HG02571 (cell line): ENCODE measurements at regions not wholly inside any gene's neighbourhood (a gene's known extent, or its start where the extent isn't known, plus 50 kb on each side); places are given as distances from the start of the nearest gene placed in this dataset.
"Not testable (repeated sequence)": the region's sequence is repeated elsewhere in the genome, so short reads cannot be mapped to it uniquely, and the experiment has no call there.

ENCODE experiments used
- ATAC-seq: cut with Tn5 transposase; IDR thresholded peaks from one replicate; pipeline ENCODE4 v1.9.1; 2021; ENCODE audit warnings: mild to moderate bottlenecking, moderate library complexity; ENCODE audit not compliant: unreplicated experiment

DNA sequence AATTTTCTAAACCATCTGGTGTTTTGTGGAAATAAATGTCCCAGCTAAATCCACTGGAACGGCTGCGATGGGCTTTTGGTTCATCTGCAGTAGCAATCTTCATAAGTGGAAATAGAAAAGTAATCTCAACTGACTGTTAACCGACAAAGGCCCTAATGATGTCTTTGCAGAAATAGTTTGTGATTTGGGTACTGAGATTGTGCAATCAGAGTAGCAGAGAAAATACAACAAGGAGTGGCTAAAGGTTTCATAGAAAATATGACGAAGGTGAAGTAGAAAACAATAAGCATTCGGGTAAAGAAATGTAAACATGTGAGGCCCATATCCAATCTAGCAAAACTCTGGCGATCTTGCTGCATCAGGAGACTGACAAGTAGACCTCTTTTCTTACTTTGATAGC, 262.6 kb upstream of the MCTP2 start:
- no peak for ATAC-seq

DNA sequence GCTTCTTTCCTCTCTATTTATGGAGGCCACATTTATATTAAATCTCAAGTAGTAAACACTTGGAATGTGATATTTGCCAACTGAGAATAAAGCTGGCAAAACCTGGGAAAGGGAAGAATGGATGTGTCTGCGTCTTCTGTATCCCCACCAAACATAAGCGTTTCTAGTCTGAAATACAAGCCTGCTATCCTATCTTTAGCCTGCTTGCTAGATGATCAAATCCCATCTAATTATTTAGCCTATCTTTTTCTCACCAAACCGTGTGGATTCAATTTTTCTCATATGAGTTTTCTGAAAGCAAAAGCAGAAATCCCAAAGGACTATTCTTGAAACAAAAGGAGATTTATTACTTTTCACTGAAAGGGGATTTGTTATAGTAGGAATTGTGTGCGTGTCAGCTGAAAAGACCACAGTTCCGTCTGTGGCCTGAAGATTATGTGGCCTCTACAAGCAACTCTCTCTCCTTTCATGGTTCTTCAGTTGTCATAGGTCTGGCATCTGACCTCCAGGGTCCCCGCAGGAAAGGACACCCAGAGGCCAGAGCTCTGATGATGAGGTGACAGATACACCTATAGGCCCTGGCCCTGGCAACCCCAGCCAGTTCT, 266.0 kb upstream of the MCTP2 start:
- no peak for ATAC-seq

DNA sequence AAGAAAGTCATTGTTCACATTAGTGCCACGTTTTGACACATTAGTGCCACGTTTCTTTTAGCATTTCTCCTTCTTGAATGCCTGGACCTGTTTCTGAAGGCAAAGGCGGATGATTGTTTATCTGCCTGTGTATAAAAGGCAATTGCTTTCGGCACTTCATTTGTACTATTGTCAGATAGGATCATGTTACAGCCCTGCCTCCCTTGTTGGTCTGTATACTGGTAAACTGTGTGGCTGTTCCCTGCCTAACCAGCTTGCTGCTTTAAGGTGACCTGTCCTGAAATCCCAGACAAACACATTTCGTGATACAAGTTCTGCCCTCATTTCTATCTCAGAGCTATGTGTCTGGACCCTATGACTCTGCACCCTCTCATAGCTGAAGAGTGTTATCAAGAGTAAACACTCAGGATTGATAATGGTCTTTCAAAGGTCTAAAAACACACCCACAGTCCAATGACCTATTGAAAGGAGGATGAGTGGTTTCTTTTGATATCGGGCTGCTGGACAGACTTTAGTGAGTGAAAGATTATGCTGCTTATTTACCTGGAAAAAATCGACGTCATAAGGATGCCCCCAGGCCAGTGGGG, 276.3 kb upstream of the MCTP2 start:
- no peak for ATAC-seq

DNA sequence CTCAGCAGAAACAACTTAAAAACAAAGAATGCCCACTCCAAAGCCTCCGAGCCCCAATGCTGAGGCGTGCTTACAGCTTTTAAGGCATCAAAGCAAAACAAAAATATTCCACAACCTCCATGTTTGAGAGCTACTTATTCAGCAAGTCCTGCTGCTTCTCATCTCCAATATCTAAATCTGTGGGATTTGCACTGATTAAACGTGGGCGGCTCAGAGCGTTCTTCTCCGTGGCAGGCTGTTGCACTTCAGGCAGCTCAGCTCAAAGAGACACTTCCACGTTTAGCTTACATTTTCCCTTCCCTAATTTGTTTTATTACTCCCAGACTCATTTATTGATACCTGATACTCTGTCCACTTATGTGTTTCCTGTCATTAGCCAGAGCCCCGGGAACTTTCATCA, 282.6 kb upstream of the MCTP2 start:
- no peak for ATAC-seq

DNA sequence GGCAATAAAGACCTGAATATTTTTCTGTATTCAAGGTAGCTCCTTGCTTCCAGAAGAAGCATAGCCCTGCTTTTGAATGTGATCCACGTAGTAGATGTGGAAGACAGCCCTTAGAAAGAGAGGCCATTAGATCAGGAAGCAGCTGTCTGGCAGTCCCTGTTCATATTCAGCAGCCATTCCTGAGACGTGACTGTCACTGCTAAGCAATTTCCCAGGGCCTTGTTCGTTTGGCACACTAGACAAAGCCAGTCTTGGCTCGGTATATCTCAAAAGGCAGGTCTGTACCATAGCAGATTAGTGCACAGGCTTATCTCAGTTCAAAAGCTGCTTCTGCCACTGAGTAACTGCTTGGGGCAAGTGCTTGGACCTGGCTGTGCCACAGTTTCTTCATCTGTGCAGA, 287.8 kb upstream of the MCTP2 start:
- ATAC-seq, result no peak

DNA sequence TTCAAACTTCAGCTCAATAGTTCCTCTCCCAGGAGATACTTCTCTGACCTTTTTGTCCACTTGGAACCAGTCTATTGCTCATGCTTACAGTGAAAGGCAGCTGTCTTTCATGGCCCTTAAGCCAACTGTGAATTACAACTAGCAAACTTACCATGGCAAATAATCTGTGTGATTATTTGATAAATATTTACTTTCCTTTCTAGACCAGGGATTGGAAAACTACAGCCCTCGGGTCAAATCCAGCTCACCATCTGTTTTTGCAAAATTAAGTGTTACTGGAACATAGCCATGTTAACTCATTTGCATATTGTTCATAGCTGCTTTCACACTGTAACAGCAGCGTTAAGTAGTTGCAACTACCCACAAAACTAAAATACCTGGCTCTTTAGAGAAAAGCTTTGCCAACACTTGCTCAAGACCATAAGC, 289.1 kb upstream of the MCTP2 start:
- ATAC-seq, result no peak

DNA sequence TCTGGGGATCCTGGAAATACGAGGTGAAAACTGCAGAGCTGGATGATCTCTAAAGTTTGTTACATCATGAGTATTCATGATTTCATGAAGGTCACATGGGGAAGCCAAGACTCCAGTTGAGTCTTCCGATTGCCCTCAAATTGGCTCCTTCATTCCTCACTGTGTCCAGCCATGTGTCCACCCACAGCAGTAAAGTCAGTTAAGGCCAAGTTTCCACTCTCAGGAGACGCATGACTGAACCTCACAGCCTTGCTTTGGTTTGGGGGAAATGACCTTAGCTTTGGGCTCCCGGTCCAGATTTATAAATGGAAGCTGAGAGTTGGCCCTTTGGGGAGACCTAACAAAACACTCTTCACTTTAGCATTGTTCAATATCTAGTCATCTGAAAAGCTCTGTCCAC, 289.7 kb upstream of the MCTP2 start:
- no peak for ATAC-seq

DNA sequence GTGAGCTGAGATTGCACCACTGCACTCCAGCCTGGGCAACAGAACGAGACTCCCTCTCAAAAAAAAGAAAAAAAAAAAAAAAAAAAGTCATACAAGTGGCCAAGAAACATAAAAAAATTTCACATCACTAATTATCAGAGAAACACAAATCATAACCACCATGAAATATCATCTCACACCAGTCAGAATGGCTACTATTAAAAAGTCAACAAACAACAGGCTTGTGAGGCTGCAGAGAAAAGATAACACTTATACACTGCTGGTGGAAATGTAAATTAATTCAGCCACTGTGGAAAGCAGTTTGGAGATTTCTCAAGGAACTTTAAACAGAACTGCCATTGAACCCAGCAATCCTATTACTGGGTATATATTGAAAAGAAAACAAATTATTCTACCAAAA, 291.1 kb upstream of the MCTP2 start:
- no peak for ATAC-seq

DNA sequence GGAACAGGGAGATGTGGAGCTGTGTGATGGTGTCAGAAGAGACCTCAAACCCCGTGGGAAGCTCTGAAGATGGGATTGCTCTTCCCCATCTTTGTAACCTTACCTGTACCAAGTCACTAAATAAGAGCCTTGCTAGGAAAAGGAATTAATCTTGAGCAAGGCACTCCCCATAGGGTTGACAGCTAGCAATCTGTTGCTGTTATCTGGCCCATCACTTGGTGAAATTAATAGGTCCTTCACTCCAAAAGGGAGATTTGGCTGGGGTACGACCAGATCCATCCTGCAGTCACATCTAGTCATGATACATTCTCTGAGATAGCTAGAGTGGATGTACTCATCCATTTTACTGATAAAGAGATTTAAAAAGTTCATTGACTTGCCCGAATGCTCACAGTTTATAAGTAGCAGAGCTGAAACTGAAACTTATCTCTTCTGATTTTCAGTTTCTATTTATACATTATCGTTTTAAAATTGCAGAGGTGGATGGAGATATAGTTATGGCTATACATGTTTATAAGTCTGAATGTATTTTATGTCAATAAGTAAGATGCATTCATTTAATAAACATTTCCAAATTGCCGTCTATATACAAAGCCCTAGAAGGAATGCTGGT, 299.1 kb upstream of the MCTP2 start:
- ATAC-seq, result no peak

DNA sequence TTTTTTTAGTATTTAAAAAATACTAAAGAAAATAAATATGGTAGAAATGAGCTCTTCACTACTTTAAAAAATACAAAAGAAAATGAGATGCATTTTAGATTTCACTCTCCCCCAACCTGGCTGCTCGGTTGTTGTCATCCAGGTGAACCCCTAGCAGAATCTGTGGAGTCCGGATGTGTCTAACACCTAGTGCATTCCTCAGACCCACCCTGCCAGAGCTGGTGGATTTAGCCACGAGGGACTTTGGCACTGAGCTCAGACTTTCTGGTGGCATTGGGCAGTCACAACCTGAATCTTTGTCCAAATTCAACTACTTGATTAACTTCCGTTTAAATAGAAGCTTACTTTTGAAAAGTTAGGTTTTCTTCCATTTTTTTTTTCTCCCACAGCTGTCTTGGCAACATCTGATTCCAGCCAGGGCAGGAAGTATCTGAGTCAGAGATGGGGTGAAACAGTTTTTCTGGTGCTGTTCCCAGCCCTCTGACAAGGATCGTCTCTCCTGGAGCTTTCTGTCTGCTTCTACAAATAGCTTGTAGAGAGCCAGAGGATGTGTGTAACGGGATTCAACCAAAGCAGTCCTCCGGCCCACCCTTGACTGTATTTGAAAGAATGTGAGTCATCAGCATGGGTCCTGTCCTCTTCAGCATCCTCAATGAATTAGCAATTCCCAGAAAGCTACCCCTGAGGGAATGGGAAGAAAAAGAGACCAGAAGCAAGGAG, 301.8 kb upstream of the MCTP2 start:
- no peak for ATAC-seq

DNA sequence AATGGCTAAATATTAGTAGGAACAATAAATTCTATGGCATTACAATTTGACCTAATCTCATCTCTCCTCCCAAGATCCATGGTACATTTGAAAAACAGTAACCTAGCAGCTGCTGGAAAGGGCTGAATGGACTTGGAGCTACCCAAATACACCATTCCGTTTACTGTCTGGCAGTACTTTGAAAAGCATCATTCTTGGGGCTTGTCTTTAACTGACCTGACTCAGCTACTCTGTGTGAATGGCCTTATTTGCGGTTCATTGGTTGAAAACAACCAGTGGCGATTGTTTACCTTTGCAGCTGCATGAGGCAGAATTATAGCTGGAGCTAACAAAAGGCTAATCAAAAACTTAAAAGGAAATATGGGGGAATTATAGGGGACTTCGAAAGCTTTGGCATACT, 311.2 kb upstream of the MCTP2 start:
- ATAC-seq, result no peak

DNA sequence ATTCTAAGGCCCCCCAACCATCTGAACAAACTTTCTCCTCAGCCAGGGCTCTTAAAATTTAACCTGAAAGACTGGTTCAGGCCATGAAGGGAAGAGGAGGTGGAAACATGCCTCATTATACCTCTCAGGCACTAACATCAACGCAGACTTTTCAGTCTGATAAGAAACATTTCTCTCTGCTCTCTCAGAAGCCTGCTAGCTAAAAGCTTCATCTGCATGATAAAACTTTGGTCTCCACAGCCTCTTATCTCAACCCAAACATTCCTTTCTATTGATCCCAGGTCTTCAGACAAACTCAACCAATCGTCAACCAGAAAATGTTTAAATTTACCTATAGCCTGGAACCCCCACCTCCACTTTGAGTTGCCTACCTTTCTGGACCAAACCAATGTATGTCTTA, 312.6 kb upstream of the MCTP2 start:
- not testable (repeated sequence) for ATAC-seq

DNA sequence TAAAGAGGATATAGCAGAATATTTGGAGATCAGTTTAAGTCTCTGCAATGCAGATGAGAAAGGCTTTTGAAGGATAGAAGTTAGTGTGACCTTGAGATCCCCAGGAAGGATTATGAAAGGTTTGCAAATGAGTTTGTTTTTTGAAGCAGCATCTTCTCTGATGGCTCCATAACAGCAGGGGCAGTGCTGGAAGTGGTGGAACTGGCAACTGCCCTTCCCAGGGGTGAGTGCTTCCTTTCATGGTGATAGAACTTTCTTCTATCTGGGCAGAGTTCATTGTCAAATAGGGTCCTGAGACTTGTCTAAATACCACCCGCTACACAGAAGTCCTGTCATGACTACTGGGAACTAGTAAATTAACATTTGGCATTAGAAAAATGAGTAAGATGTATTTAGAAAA, 314.2 kb upstream of the MCTP2 start:
- no peak for ATAC-seq

DNA sequence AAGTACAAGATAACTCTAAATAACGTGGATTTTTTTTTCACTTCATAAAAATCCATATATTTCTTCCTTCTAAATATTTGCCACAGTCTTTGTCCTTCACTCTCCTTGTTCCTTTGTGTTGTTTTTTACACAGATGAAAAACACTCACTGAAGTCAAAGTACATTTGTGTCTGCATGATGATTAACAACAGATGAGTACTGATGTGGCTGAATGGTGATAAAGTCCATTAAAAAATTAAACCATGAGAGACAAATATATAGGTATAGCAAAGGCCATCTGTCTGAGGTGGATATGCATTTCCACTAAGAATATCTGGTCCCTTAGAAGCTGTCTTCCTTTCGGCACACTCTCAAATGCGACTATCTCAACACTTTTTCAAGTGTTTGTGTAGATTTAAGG, 317.5 kb upstream of the MCTP2 start:
- no peak for ATAC-seq

DNA sequence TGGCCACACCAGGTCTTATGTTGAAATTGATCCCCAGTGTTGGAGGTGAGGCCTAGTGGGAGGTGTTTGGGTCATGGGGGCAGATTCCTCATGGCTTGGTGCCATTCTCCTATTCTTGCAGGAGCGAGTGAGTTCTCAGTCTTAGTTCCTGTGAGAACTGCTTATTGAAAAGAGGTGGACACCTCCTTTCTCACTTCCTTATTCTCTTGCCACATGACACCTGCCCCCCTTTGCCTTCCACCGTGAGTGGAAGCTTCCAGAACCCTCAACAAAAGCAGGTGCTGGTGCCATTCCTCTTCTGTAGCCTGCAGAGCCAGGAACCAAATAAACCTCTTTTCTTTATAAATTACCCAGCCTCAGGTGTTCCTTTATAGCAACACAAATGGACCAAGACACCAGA, 318.1 kb upstream of the MCTP2 start:
- no peak for ATAC-seq

DNA sequence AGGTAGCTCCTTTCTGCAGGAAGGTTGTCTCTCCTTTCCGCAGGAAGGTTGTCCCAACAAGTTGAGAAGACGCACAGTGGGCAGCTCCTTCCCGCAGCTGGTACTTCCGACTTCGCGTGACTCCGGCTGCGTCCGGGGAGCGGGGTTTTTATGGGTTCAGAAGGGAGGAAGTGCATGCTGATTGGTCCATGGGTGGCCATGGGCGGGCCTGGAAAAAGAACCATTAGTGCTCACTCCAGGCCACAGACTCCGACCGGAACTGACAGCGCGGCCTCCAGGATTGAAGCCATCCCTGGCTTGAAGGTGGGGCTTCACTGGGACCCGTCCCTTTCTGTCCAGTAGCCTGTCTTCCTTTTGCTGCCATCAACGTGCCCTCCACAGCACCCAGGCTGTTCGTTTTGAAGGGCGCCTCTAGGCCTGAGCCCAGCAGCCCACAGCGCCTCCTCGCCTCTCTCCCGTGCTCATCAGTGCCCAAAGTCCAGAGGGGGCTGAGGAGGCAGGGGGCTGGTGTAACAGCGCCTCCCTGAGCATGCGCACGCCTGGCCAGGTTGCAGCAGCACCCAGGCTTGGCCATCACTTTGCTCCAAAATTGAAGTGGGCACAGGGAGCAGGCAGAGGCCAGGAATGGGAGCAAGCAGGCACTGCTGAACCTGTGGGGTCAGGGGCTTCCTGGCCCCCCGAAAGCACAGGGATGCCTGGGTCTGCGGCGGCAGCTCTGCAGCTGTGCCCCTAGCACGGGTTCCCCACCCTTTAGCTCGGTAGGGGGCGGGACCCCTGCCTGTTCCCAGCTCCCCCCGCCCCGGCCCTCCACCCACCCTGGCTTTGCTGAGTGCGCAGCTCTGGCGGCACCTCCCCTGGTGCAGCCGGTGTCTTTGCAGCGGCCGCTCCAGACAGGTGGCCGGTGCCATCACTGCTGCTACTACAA, 330.6 kb upstream of the MCTP2 start:
- no peak for ATAC-seq

DNA sequence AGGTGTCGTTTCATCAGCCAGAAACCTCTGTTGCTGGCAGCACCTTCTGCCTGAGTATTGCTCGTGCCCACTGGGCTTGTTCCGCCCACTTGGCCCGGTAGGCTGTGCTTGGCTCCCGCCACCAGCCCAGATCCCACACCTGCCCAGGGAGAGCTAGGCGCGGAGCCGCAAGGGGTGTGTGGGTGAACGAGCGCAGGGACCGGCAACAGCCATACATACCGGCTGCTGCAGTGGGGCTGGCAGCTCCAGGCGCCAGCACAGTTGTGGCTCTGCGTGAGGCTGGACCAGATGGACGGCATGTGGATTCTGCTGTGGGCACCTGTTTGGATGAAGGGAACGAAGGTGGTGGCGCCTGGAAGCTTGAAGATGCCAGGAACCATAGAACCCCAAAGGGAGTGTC, 331.5 kb upstream of the MCTP2 start:
- ATAC-seq, result no peak

DNA sequence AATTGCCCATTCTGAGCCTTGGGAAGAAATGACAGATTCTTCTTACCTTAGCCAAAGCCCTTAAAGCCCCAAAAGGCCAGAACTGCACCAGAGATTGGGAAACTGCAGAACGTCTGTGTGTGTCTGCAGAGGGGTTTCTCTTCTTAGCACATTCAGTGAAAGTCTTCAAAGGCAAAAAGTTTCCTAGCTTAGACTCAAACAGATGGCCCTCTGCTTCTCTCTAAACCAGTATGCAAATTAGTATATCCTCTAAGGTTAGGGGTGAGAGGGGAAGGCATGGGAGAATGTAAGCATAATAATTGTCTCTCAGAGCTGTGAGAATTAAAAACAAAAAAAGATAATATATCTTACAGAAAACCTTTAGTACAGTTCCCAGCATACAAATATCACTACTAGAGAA, 334.0 kb upstream of the MCTP2 start:
- ATAC-seq, result no peak

DNA sequence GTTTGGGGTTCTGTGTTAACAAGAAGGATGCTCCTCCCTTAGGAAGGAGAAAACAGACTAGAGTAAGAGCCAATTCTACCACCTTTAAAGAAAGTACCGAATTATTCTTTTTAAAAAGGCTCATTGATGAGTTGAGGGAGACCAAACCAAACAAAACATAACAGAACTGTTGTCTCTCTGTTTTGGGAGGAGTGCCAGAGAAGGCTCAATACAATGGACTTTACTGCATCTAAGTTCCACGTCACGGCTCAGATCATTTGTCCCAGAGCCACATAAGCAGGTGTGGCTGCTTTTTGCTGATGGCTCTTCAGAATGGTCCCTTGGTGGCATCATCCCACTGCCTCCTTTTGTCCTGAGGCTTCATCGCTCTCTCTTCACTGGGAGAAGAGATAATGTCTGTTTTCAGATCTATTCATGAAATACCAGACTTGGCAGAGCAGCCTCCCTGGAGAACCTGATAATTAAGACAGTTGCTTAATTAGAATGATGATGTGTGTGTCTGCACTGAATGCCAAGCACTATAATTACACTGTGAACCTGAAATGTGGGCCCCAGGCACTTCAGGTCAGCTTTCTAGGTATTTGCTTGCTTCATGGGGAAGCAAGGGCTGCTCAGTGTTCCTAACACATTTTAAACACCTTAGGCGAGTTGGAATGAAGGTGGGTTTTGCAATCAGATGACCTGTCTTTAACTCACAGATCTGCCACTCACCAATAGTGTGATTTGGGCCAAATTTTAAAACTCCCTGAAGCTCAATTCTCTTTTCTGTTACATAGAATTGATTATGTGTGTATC, 335.2 kb upstream of the MCTP2 start:
- no peak for ATAC-seq

DNA sequence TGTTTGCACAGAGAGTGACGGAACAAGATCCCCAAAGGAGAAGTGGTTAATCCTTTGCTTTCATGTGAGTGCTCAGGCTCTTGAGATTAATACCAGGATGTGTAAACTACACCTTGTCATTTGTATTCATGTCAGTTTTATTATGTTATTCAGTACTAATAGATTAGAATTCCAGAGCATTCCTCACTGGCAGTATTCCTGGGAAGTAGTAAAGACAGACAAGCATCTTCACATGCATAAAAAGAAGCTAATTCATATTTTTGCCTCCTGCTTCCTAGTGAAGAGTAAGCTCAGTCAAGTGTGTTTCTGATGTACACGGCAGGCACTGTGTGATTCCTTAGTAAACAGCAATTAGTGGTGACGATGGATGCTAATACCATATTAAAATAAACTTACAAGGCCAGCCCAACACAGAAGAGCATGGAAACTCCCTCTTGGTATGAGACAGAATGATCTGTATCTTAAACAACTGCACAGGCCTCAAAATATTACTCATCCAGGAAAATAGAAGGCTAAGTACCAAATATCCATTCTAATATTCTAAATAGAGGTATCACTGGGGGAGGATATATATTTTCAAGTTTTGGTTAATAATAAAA, 336.8 kb upstream of the MCTP2 start:
- ATAC-seq, result no peak
